CD4-positive, alpha-beta T cell treated with Interleukin-10 for 1 hour (primary cell): ENCODE measurements at regions not wholly inside any gene's neighbourhood (a gene's known extent, or its start where the extent isn't known, plus 50 kb on each side); places are given as distances from the start of the nearest gene placed in this dataset.

Experiments used
- DNase-seq: peaks from one replicate; pipeline ENCODE4 v3.0.0-alpha.2; 2020

- no peak for DNase-seq
Measured at GRCh38 chr12:74408601-74409166, 129.0 kb upstream of the ATXN7L3B start.

- peak; percentile 9 for DNase-seq
Measured at GRCh38 chr12:74412606-74413230, 124.9 kb upstream of the ATXN7L3B start.

DNA sequence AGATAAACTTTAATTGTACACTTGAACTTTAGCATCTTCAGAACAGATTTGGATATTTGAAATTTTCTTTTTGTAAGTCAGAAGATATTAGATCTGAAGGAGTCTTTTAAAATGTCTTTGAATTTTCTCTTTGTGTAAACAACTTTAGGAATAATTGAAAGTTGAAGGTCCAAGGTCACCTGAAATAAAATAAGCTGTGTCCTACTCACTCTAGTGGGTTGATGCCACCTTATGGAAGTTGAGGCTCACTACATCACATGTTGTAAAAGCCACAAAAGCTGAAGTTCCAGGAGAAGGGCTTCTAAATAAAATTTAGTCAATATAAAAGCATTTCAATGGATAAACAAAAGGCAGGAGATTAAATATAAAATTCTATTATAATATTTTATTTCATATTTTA is 122.0 kb upstream of the ATXN7L3B start:
- no peak for DNase-seq

DNA sequence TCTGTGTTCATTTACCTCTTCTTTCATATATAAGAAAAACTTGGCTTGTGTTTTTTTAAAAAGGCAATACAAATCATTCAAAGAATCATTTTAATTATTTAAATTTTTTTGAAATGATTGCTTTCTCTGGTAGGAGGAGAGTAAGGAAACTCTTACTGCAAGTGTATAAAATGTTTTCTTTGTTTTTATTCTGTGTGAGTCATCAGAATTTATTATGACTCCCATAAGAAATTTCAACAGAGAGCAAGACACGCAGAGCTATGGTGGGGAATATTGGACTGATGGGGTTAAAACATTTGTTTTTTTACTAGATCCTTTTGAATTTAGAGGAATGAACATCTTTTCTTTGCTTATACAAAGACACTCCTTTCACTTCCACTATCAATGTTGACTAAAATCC is 119.1 kb upstream of the ATXN7L3B start:
- no peak for DNase-seq

GRCh38 chr12:74424778-74425177 is 112.9 kb upstream of the ATXN7L3B start:
- no peak for DNase-seq

DNA sequence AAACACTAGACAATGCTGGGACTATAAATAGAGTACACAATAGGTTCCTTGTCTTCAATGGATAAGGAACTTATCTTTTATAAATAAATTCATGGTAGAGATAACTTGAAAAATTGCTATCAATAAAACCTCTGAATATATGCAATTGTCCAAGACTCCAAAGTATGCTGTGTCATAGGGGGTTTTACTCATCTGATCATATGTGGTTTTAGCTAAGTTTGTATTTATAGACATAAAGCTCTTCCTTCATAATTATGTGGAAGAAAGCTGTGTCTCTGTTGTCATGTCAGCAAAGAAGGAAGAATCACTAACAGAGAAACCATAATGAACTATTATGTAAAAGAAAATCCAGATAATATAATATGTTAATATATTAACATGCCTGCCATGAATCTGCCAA is 111.5 kb upstream of the ATXN7L3B start:
- no peak for DNase-seq

- no peak for DNase-seq
Measured at GRCh38 chr12:74429535-74429934, 108.1 kb upstream of the ATXN7L3B start.

DNA sequence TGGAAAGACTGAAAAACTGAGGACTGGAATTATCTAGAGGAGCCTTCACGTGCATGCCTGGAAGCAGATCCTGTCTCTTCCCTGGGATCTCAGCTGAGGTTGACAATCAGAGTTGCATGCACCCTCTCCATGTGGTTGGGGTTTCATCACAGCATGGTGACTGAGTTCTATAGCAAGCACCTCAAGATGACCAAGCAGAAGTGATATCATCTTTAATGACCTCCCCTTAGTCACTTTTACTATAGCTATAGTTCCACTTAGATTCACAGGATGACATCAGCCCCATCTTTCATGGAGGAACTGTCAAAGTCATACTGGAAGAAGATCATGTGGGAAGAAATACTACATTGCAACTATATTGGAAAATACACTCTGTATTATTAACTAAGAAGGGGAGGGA is 105.8 kb upstream of the ATXN7L3B start:
- no peak for DNase-seq

- DNase-seq = no peak
Measured at GRCh38 chr12:74440469-74440868, 97.2 kb upstream of the ATXN7L3B start.

- DNase-seq = no peak
Measured at GRCh38 chr12:74441872-74442271, 95.8 kb upstream of the ATXN7L3B start.

DNA sequence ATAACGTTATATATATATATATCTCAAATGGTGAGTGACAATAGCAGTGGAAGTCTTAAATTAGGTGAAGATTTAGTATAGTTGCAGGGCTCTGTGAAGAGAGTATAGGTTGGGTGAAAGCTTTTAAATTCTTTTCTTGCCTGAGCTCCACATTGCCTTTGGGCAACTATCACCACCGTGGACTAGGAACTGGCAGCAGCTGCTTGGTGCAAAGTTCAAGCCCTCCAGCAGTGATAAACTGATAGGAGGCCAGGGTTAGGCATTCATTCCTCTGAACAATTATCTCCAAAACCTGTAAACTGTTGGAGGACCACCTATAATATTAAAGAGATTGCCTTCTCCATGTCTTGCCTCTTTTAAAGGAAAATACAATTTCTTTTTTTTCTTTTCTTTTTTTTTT is 91.2 kb upstream of the ATXN7L3B start:
- DNase-seq = no peak

DNA sequence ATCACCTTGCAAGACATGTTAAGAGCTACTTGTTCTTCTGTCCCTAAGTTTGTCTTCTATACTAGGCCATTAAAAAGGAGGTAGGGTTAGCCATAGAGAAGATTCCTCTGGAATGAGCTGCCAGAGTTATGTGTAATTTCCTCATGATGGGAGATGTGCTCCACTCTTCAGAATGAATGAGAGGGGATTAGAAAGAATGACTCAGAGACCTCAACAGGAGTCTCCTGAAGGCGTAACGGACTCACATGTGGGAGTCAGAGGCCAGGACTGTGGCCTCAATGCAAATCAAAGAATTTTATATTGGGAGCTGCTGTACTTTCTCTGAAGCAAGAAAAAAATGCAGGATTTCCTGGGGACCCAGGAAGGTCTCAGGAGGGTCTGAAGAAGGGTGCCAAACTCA is 87.8 kb upstream of the ATXN7L3B start:
- DNase-seq = no peak

- DNase-seq = no peak
Measured at GRCh38 chr12:74454109-74454508, 83.5 kb upstream of the ATXN7L3B start.

DNA sequence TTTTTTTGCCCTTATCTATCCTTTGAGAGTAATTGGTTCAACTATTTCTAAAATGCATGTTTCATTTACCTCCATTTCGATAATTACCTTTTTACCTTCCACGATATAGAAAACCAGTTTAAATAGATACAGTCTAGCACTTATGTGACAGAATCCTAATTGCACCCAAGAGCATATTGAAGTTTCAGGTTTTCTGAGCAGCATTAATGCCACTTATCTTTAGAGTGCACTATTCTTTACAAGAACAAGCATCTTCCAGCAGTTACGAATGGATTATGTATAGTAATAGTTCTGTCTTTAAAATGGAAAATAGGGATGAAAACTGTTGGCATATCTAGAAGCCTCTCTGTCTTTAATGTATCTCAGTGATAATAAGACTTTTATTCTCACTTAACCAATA is 82.2 kb upstream of the ATXN7L3B start:
- no peak for DNase-seq

- no peak for DNase-seq
Measured at GRCh38 chr12:74456431-74456830, 81.2 kb upstream of the ATXN7L3B start.

GRCh38 chr12:74468401-74468800 is 69.2 kb upstream of the ATXN7L3B start:
- DNase-seq = no peak

GRCh38 chr12:74476234-74476633 is 61.4 kb upstream of the ATXN7L3B start:
- DNase-seq = no peak

GRCh38 chr12:74481078-74481477 is 56.6 kb upstream of the ATXN7L3B start:
- DNase-seq = no peak

GRCh38 chr12:74482115-74482514 is 55.5 kb upstream of the ATXN7L3B start:
- no peak for DNase-seq

- no peak for DNase-seq
Measured at GRCh38 chr12:74483057-74483456, 54.6 kb upstream of the ATXN7L3B start.
